Gastrocnemius medialis (tissue), 4 donors: ENCODE measurements at regions not wholly inside any gene's neighbourhood (a gene's known extent, or its start where the extent isn't known, plus 50 kb on each side); places are given as distances from the start of the nearest gene placed in this dataset.

ENCODE experiments used
- POLR2A ChIP-seq, 2 donors: fragments of 450-650 bp; IDR thresholded peaks; one replicate each; pipeline ENCODE4 v1.6.1; 2017; ENCODE audit warnings: antibody characterized with exemption in 2 of 2, mild to moderate bottlenecking in 2 of 2, moderate library complexity in 2 of 2
- TF ChIP-seq, protein P1 (sequence below), 5 experiments: fragments of 450-650 bp in 3 of 5; fragments of 200-600 bp in 2 of 5; sonication (generic) in 2 of 5; IDR thresholded peaks in 4 of 5; conservative IDR thresholded peaks in 1 of 5; 1 replicate in 4 of 5; 2 replicates in 1 of 5; pipeline ENCODE4 v1.5.1; 2016 to 2019; ENCODE audit warnings: antibody characterized with exemption in 5 of 5, mild to moderate bottlenecking in 3 of 5, moderate library complexity in 3 of 5

DNA sequence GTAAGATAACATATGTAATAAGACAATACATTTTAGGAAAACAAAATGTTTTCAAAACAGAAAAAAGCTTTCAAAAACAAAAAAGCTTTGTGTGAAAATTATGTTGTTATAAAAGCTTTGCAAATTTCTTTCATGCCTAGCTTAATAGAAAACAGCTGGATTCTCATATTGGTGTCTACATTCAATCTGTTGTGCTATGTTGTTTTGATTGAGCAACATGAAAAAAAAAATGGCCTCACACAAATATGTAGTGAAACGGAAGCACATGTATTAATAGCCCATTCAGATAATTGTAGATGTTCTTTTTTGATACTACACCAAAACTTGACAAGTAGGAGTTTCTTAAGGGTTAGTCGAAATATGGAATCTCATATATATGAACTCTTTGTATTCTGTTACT is 197.5 kb downstream of the ZEB2 start:
- TF ChIP-seq, protein P1, sequence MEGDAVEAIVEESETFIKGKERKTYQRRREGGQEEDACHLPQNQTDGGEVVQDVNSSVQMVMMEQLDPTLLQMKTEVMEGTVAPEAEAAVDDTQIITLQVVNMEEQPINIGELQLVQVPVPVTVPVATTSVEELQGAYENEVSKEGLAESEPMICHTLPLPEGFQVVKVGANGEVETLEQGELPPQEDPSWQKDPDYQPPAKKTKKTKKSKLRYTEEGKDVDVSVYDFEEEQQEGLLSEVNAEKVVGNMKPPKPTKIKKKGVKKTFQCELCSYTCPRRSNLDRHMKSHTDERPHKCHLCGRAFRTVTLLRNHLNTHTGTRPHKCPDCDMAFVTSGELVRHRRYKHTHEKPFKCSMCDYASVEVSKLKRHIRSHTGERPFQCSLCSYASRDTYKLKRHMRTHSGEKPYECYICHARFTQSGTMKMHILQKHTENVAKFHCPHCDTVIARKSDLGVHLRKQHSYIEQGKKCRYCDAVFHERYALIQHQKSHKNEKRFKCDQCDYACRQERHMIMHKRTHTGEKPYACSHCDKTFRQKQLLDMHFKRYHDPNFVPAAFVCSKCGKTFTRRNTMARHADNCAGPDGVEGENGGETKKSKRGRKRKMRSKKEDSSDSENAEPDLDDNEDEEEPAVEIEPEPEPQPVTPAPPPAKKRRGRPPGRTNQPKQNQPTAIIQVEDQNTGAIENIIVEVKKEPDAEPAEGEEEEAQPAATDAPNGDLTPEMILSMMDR (IDR thresholded peaks at IDR 0.05 in 4 of 5, conservative IDR thresholded peaks at IDR 0.05 in 1 of 5), result no peak
- TF ChIP-seq POLR2A (IDR thresholded peaks at IDR 0.05), result no peak
